Tibial artery (tissue), 4 donors: ENCODE measurements at regions not wholly inside any gene's neighbourhood (a gene's known extent, or its start where the extent isn't known, plus 50 kb on each side); places are given as distances from the start of the nearest gene placed in this dataset.

ENCODE experiments used
- DNase-seq, 2 donors: peaks; one replicate each; pipeline ENCODE4 v3.0.0-alpha.2; 2019
- H3K27ac ChIP-seq, 2 donors: fragments of 200-600 bp; sonication (generic) in 1 of 2; 1 replicate in 1 of 2; 2 replicates in 1 of 2; pipeline ENCODE4 v1.5.1; 2018 to 2019; ENCODE audit warnings: mild to moderate bottlenecking in 1 of 2
- H3K27me3 ChIP-seq, 2 donors: fragments of 200-600 bp; sonication (generic) in 1 of 2; one replicate each; pipeline versions ENCODE4 v1.5.1 to v1.6.0; 2016 to 2019
- H3K36me3 ChIP-seq, 3 donors: fragments of 200-600 bp; sonication (generic) in 2 of 3; one replicate each; pipeline ENCODE4 v1.5.1; 2016 to 2019; ENCODE audit warnings: mild to moderate bottlenecking in 2 of 3
- H3K4me1 ChIP-seq, 4 donors: fragments of 200-600 bp; sonication (generic) in 2 of 4; 1 replicate in 3 of 4; 2 replicates in 1 of 4; pipeline ENCODE4 v1.5.1; 2016 to 2019
- H3K4me3 ChIP-seq, 2 donors: fragments of 200-600 bp; sonication (generic) in 1 of 2; 1 replicate in 1 of 2; 2 replicates in 1 of 2; pipeline ENCODE4 v1.5.1; 2018 to 2019; ENCODE audit warnings: mild to moderate bottlenecking in 2 of 2
- H3K9me3 ChIP-seq, 3 donors: fragments of 200-600 bp; sonication (generic) in 1 of 3; one replicate each; pipeline ENCODE4 v1.5.1; 2016 to 2019
- intact Hi-C: fragments of 100-400 bp; cut with DNase I; formaldehyde crosslinking; loops from one replicate; pipeline ENCODE4 v1.15.0; 2023; ENCODE audit warnings: low total_unique reads
- TF ChIP-seq, protein P1 (sequence below), 2 experiments: fragments of 200-600 bp in 1 of 2; fragments of 450-650 bp in 1 of 2; IDR thresholded peaks; one replicate each; pipeline ENCODE4 v1.5.1; 2017 to 2019; ENCODE audit warnings: antibody characterized with exemption in 2 of 2, mild to moderate bottlenecking in 1 of 2, moderate library complexity in 1 of 2

DNA sequence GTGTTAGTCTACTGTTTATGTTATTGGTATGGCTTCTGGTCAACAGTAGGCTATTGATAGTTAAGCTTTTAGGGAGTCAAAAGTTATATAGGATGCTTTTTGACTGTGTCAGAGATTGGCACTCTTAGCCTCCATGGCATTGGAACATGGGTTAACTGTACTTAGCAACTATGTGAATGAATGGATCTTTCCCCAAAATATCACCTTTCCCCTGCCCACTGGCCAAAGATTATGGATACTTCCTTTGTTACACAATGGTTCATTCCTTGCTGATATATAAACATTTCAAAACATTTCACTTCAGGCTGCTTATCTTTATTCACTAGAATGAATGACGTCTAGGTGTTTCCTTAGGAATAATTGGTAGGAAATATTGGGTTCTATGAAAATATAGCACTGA is 62.1 kb upstream of the DOCK10 start:
- intact Hi-C loops: no loop called here
- Histone ChIP-seq H3K4me3 (no peak overlapping the region), H3K9me3 (no peaks in the 10 kb centered on the region), H3K36me3 (no peaks in the 10 kb centered on the region), H3K4me1 (peaks cover 0 to 22% (median 3%) of the 10 kb centered on the region in 4 donors), H3K27me3 (no peaks in the 10 kb centered on the region), H3K27ac (no peak overlapping the region)
- no peak for DNase-seq
- TF ChIP-seq, protein P1, sequence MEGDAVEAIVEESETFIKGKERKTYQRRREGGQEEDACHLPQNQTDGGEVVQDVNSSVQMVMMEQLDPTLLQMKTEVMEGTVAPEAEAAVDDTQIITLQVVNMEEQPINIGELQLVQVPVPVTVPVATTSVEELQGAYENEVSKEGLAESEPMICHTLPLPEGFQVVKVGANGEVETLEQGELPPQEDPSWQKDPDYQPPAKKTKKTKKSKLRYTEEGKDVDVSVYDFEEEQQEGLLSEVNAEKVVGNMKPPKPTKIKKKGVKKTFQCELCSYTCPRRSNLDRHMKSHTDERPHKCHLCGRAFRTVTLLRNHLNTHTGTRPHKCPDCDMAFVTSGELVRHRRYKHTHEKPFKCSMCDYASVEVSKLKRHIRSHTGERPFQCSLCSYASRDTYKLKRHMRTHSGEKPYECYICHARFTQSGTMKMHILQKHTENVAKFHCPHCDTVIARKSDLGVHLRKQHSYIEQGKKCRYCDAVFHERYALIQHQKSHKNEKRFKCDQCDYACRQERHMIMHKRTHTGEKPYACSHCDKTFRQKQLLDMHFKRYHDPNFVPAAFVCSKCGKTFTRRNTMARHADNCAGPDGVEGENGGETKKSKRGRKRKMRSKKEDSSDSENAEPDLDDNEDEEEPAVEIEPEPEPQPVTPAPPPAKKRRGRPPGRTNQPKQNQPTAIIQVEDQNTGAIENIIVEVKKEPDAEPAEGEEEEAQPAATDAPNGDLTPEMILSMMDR (IDR thresholded peaks at IDR 0.05): no peak

DNA sequence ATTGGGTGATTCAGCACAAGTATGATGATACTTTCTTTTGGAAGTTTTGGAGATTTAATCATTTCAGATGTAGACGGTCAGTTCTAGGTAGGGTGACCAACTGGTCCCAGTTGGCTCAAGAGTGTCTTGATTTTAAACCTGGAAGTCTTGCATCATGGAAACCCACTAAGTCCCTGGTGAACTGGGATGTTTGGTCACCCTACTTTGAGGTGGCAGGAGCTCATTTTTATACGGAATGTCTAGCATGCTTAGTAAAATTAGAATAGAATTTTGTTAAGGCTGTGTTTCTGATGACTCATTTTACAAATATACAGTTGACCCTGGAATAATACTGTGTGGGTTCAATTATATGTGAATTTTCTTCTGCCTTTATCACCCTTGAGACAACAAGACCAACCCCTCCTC is 61.5 kb upstream of the DOCK10 start:
- Histone ChIP-seq H3K4me3 (no peak overlapping the region), H3K4me1 (peaks cover 0 to 22% (median 3%) of the 10 kb centered on the region in 4 donors), H3K36me3 (no peaks in the 10 kb centered on the region), H3K9me3 (no peaks in the 10 kb centered on the region), H3K27ac (no peak overlapping the region), H3K27me3 (no peaks in the 10 kb centered on the region)
- no peak for DNase-seq
- TF ChIP-seq, protein P1 (IDR thresholded peaks at IDR 0.05): no peak
- intact Hi-C loops: no loop called here

DNA sequence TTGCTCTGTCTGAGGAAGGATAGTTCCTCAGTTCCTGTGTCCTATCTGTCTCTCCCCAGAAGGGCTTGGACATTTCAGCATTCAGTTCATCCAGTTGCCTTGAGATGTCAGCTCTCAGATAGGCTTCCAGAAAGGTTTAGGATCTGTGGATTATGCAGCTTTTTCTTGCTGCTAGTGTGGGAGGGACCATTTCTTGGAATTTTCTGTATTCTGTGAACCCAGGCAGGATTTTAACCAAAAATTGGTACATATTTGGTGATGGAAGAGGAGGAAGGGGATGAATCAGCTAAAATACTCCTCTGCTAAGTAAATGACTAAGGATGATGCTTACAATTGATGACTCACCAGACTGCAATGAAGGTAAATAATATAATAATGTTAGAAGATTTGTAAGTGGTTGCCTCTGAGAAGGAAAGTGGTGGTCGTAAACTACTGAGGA is 58.6 kb upstream of the DOCK10 start:
- H3K9me3 ChIP-seq: no peaks in the 10 kb centered on the region
- DNase-seq: no peak
- no peaks in the 10 kb centered on the region for H3K27me3 ChIP-seq
- H3K4me1 ChIP-seq: peaks cover 0 to 22% (median 3%) of the 10 kb centered on the region in 4 donors
- no peak overlapping the region for H3K4me3 ChIP-seq
- no peak overlapping the region for H3K27ac ChIP-seq
- TF ChIP-seq, protein P1 (IDR thresholded peaks at IDR 0.05): no peak
- no peaks in the 10 kb centered on the region for H3K36me3 ChIP-seq
- intact Hi-C loops: no loop called here

DNA sequence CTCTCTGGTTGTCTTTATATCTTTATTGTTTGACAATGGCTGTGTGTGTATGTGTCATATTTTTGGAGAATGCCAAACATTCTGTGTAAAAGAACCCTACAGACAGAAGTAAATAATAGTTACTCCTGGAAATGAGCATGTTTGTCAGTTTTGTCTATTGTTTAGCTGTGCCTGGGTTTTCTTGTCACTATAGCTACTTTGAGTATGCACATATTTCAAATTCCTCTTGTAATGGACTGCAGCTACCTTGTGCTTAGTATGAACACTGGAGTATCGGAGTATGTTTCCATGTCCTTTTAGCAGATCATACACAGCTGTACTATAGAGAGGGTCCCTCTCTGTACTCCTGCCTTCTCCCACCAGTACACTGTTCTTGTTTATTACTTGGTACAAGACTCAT is 58.0 kb upstream of the DOCK10 start:
- TF ChIP-seq, protein P1 (IDR thresholded peaks at IDR 0.05): no peak

DNA sequence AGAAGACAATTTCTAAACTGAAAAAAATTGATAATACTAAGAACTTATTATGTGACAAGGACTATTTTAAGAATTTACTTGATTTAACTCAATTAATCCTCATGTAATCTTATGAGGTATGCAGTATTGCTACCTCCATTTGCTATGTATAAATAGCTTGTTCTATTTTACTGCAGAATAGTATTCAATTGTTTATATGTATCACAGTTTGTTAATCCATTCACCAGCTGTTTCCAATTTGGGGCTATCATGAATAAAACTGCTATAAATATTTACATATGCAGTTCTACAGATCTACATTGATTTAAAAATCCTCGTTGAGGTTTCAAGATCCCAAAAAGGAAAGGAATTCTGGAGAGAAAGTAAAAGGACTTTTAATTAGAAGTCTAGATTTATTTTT is 54.8 kb upstream of the DOCK10 start:
- Histone ChIP-seq H3K27ac (no peak overlapping the region), H3K4me3 (no peak overlapping the region), H3K36me3 (no peaks in the 10 kb centered on the region), H3K4me1 (peaks cover 0 to 12% (median 3%) of the 10 kb centered on the region in 4 donors), H3K27me3 (no peaks in the 10 kb centered on the region), H3K9me3 (no peaks in the 10 kb centered on the region)
- TF ChIP-seq, protein P1 (IDR thresholded peaks at IDR 0.05): no peak
- intact Hi-C loops: no loop called here
- no peak for DNase-seq

More for the DNA sequence above, 58.0 kb upstream of the DOCK10 start:
- Histone ChIP-seq H3K4me1 (peaks cover 0 to 22% (median 3%) of the 10 kb centered on the region in 4 donors), H3K9me3 (no peaks in the 10 kb centered on the region), H3K36me3 (no peaks in the 10 kb centered on the region), H3K27me3 (no peaks in the 10 kb centered on the region), H3K4me3 (no peak overlapping the region), H3K27ac (no peak overlapping the region)
- intact Hi-C loops: no loop called here
- no peak for DNase-seq
